Hepatocyte (in vitro differentiated cells): ENCODE measurements at regions not wholly inside any gene's neighbourhood (a gene's known extent, or its start where the extent isn't known, plus 50 kb on each side); places are given as distances from the start of the nearest gene placed in this dataset.
"Not testable (repeated sequence)": the region's sequence is repeated elsewhere in the genome, so short reads cannot be mapped to it uniquely, and the experiment has no call there.

Experiments used
- DNase-seq: peaks from one replicate; pipeline ENCODE4 v3.0.0-alpha.2; 2016; ENCODE audit warnings: low spot score
- H2AFZ ChIP-seq: fragments of 200-600 bp; sonication (generic); 2 replicates; pipeline ENCODE4 v1.6.0; 2016; ENCODE audit warnings: antibody characterized with exemption, mild to moderate bottlenecking
- H3K27ac ChIP-seq: fragments of 200-600 bp; sonication (generic); 2 replicates; pipeline ENCODE4 v1.5.1; 2016; ENCODE audit warnings: mild to moderate bottlenecking
- H3K27me3 ChIP-seq: fragments of 200-600 bp; sonication (generic); 2 replicates; pipeline ENCODE4 v1.6.1; 2016
- H3K36me3 ChIP-seq: fragments of 200-600 bp; sonication (generic); replicated peaks from 2 replicates; pipeline ENCODE4 v1.5.1; 2016; ENCODE audit warnings: low read depth; ENCODE audit not compliant: insufficient read depth
- H3K4me1 ChIP-seq: fragments of 200-600 bp; sonication (generic); 2 replicates; pipeline ENCODE4 v1.5.1; 2016; ENCODE audit warnings: mild to moderate bottlenecking, moderate library complexity; ENCODE audit not compliant: insufficient read depth
- H3K4me2 ChIP-seq: fragments of 200-600 bp; sonication (generic); 2 replicates; pipeline ENCODE4 v1.6.0; 2016
- H3K4me3 ChIP-seq: fragments of 200-600 bp; sonication (generic); 2 replicates; pipeline ENCODE4 v1.5.1; 2016; ENCODE audit warnings: mild to moderate bottlenecking
- H3K79me2 ChIP-seq: fragments of 200-600 bp; sonication (generic); 2 replicates; pipeline ENCODE4 v1.6.0; 2017; ENCODE audit warnings: mild to moderate bottlenecking
- H3K9me2 ChIP-seq: fragments of 200-600 bp; sonication (generic); replicated peaks from 2 replicates; pipeline ENCODE4 v1.6.0; 2017; ENCODE audit warnings: mild to moderate bottlenecking; ENCODE audit not compliant: insufficient read depth
- H3K9me3 ChIP-seq: fragments of 200-600 bp; sonication (generic); 2 replicates; pipeline ENCODE4 v1.5.1; 2016; ENCODE audit warnings: low read depth, mild to moderate bottlenecking
- H4K20me1 ChIP-seq: fragments of 200-600 bp; sonication (generic); 2 replicates; pipeline ENCODE4 v1.6.0; 2016; ENCODE audit warnings: mild to moderate bottlenecking; ENCODE audit not compliant: insufficient read depth, poor library complexity, severe bottlenecking
- EZH2 ChIP-seq: fragments of 200-600 bp; sonication (generic); IDR thresholded peaks from 2 replicates; pipeline ENCODE4 v1.6.1; 2016; ENCODE audit warnings: antibody characterized with exemption, mild to moderate bottlenecking, borderline replicate concordance
- EZH2phosphoT487 ChIP-seq: fragments of 200-600 bp; sonication (generic); IDR thresholded peaks from one replicate; pipeline ENCODE4 v1.6.1; 2018; ENCODE audit warnings: antibody characterized with exemption, mild to moderate bottlenecking, low read depth, moderate library complexity; ENCODE audit not compliant: unreplicated experiment, severe bottlenecking
- WGBS: methylation state at CpG from one replicate; pipeline ENCODE4 v1.1.6; 2016; ENCODE audit warnings: low lambda C conversion rate; ENCODE audit errors: missing lambda C conversion rate; 5-methylcytosine and 5-hydroxymethylcytosine counted together
- TF ChIP-seq, protein P1 (sequence below): fragments of 200-600 bp; sonication (generic); IDR thresholded peaks from 2 replicates; pipeline ENCODE4 v1.5.1; 2016; ENCODE audit warnings: antibody characterized with exemption, mild to moderate bottlenecking; ENCODE audit not compliant: poor library complexity

DNA sequence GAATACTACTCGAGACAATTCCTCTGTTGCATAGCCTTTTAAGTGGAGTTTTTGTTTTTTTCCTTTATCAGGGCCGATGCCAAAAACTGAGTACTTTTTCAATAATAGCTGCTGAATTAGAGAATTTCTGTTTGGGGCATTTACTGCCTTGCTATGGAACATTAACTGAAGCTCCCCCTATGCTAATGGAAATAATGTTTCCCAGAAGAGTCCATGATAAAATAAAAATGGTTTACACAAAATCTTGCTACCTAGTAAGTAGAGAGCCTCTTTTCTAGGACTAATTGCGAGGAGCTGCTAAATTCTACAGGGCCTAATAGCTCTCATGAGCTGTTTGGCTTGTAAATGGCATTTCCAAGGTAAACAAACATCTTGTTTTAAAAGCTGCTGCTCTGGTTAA lies 128.2 kb upstream of the MYO10 start:
- H3K79me2 ChIP-seq = no peaks in the 10 kb centered on the region
- 48% methylated on average over 3 of the region's 3 CpGs for WGBS
- H3K4me1 ChIP-seq = peaks cover under 1% of the 10 kb centered on the region
- H3K36me3 ChIP-seq = no peaks in the 10 kb centered on the region
- no peaks in the 10 kb centered on the region for H3K9me3 ChIP-seq
- H3K27ac ChIP-seq = no peak overlapping the region
- no peaks in the 10 kb centered on the region for H3K27me3 ChIP-seq
- H4K20me1 ChIP-seq = no peaks in the 10 kb centered on the region
- no peak overlapping the region for H3K4me2 ChIP-seq
- no peak overlapping the region for H2AFZ ChIP-seq
- no peak overlapping the region for H3K4me3 ChIP-seq
- no peak for DNase-seq
- H3K9me2 ChIP-seq = no peaks in the 10 kb centered on the region
- TF ChIP-seq, protein P1, sequence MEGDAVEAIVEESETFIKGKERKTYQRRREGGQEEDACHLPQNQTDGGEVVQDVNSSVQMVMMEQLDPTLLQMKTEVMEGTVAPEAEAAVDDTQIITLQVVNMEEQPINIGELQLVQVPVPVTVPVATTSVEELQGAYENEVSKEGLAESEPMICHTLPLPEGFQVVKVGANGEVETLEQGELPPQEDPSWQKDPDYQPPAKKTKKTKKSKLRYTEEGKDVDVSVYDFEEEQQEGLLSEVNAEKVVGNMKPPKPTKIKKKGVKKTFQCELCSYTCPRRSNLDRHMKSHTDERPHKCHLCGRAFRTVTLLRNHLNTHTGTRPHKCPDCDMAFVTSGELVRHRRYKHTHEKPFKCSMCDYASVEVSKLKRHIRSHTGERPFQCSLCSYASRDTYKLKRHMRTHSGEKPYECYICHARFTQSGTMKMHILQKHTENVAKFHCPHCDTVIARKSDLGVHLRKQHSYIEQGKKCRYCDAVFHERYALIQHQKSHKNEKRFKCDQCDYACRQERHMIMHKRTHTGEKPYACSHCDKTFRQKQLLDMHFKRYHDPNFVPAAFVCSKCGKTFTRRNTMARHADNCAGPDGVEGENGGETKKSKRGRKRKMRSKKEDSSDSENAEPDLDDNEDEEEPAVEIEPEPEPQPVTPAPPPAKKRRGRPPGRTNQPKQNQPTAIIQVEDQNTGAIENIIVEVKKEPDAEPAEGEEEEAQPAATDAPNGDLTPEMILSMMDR = no peak
- TF ChIP-seq EZH2phosphoT487 (peak; percentile 71), EZH2 (no peak)

DNA sequence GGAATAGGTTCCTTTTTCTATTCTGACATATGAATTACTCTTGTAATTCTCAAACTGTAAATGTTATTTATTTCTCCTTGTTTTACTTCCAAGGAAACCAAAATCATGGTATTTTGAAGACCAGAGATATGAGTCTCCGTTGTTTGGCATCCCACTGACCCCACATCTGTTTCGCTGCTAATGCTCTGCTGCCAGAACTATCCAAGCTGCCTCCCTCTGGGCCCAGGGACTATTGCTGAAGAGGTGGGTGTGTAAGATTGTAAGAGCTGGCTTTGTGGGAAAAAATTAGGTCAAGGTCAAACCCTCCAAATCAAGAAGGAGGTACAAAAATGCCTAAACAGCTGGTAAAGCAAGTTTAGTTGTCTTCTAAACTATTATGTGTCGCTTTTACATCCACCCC lies 129.4 kb upstream of the MYO10 start:
- 81% methylated on average over 3 of the region's 3 CpGs for WGBS
- no peak for TF ChIP-seq EZH2phosphoT487
- TF ChIP-seq, protein P1 = no peak
- TF ChIP-seq EZH2 = no peak
- DNase-seq = no peak
- no peak overlapping the region for H3K4me2 ChIP-seq
- no peaks in the 10 kb centered on the region for H4K20me1 ChIP-seq
- no peak overlapping the region for H3K27ac ChIP-seq
- H2AFZ ChIP-seq = no peak overlapping the region
- H3K79me2 ChIP-seq = no peaks in the 10 kb centered on the region
- H3K36me3 ChIP-seq = no peaks in the 10 kb centered on the region
- H3K4me3 ChIP-seq = no peak overlapping the region
- no peaks in the 10 kb centered on the region for H3K27me3 ChIP-seq
- no peaks in the 10 kb centered on the region for H3K9me3 ChIP-seq
- no peaks in the 10 kb centered on the region for H3K9me2 ChIP-seq
- H3K4me1 ChIP-seq = peaks cover 9% of the 10 kb centered on the region

DNA sequence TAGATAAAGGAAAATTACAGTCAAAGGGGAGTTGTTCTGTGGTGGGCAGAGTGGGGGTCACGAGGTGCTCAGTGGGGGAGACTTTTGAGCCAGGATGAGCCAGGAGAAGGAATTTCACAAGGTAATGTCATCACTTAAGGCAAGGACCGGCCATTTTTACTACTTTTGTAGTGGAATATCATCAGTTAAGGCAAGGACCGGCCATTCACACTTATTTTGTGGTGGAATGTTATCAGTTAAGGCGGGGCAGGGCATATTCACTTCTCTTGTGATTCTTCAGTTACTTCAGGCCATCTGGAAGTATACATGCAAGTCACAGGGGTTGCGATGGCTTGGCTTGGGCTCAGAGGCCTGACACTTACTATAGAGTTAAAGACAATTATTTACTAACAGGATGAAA lies 129.9 kb upstream of the MYO10 start:
- DNase-seq, H3K27ac ChIP-seq, H3K9me2 ChIP-seq, H4K20me1 ChIP-seq, H3K4me1 ChIP-seq, H3K4me2 ChIP-seq, H2AFZ ChIP-seq, H3K27me3 ChIP-seq, H3K36me3 ChIP-seq, H3K9me3 ChIP-seq, H3K79me2 ChIP-seq, H3K4me3 ChIP-seq: not testable (repeated sequence)
- 70% methylated on average over 5 of the region's 5 CpGs for WGBS

DNA sequence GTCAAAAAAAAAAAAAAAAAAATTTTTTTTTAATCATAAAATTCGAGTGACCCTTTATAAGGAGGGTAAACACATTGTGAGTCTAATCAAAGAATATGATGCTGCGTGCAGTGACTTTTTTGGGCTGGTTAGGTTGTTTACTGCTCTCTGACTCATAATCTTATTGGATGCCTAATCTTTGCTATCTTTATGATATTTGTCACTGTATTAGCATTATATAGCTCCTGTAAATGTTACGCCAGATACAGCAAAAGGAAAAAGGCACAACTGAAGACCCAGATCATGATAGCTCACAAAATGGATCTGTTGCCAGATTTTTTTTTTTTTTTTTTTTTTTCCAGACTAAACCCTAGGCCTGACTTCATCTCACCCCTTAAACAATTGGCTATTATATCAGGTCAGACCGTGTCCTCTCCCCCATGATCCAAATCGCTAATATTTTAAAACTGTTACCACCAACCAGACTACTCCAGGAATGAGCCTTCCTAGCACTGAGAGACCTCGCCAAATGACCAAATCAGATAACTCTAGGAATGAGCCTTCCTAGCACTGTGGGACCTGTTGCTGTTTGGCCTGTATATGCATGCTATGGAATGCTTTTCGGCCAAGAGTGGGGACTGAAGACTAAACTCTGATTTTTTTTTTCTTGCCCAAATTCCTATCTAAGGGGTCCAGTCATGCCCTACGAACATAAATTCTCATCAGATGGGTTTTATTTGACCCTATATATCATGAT lies 131.7 kb upstream of the MYO10 start:
- TF ChIP-seq, protein P1 = no peak
- TF ChIP-seq EZH2 (no peak), EZH2phosphoT487 (no peak)
- WGBS = 86% methylated on average over 8 of the region's 8 CpGs

More for the DNA sequence above, 131.7 kb upstream of the MYO10 start:
- H3K4me1 ChIP-seq = peaks cover 9% of the 10 kb centered on the region
- no peaks in the 10 kb centered on the region for H3K79me2 ChIP-seq
- H2AFZ ChIP-seq = no peak overlapping the region
- no peak for DNase-seq
- no peaks in the 10 kb centered on the region for H3K9me2 ChIP-seq
- no peak overlapping the region for H3K27ac ChIP-seq
- no peaks in the 10 kb centered on the region for H3K9me3 ChIP-seq
- H3K27me3 ChIP-seq = no peaks in the 10 kb centered on the region
- no peaks in the 10 kb centered on the region for H3K36me3 ChIP-seq
- H3K4me2 ChIP-seq = no peak overlapping the region
- H4K20me1 ChIP-seq = no peaks in the 10 kb centered on the region
- no peak overlapping the region for H3K4me3 ChIP-seq
